ENCODE measurements at regions not wholly inside any gene's neighbourhood (a gene's known extent, or its start where the extent isn't known, plus 50 kb on each side); places are given as distances from the start of the nearest gene placed in this dataset.

DNA sequence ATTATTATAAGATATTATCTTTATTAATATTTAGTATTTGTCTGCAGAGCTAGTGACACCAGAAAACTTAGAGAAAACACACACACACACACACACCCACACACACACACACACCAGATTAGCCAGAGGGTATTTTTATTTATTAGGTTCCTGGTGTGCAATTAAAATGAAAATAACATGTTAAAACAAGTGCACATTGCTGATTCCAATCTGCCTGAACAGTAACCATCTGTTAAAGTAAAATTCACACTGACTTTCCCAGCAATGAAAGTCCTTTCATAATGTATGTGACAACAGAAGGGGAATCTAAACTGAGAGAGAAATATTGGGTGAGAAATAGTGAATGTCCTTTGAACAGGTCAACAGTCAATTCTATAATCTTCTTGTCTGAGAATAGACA is 2323.5 kb upstream of the ACO1 start:
- no peak overlapping the region for H4K8ac ChIP-seq (ENCODE audit: extremely low read depth, insufficient read depth, low read length)
- no peaks in the 10 kb centered on the region for H4K20me1 ChIP-seq (replicated peaks in 1 of 2; ENCODE audit: control insufficient read depth in 1 of 2, insufficient read depth in 2 of 2, low read length in 2 of 2)
- no peak overlapping the region for H2BK5ac ChIP-seq (ENCODE audit: low read depth, low read length)
- H3K9ac ChIP-seq (replicated peaks in 1 of 4; ENCODE audit: extremely low read depth in 1 of 4, low read depth in 3 of 4, low read length in 3 of 4) = no peak overlapping the region
- CTCF ChIA-PET (ENCODE audit: partially characterized antibody) = interaction anchor here (1.1 kb wide), 1 partner anchor 203 kb away, joined by 3 read pairs; no protein-coding TSS in a partner anchor
- H4K5ac ChIP-seq (ENCODE audit: insufficient read length, low read depth, low read length) = no peak overlapping the region
- no peak overlapping the region for H2BK12ac ChIP-seq (ENCODE audit: low read depth, low read length)
- no peak overlapping the region for H2BK20ac ChIP-seq (ENCODE audit: low read length)
- no peak overlapping the region for H4K91ac ChIP-seq (replicated peaks; ENCODE audit: insufficient read length, low read length)
- TF ChIP-seq SIX5 (IDR thresholded peaks at IDR 0.05; ENCODE audit: low read depth, low read length) = no peak
- no peak for TF ChIP-seq MAFK (IDR thresholded peaks at IDR 0.05; ENCODE audit: low read depth, low read length)
- TF ChIP-seq RBBP5 (IDR thresholded peaks at IDR 0.05; ENCODE audit: borderline replicate concordance, low read depth, low read length) = no peak
- no peak for TF ChIP-seq ASH2L (IDR thresholded peaks at IDR 0.05; ENCODE audit: low read length)
- no peak for TF ChIP-seq ZNF274 (IDR thresholded peaks at IDR 0.05; ENCODE audit: borderline replicate concordance, extremely low read depth, low read length)
- TF ChIP-seq BCL11A (IDR thresholded peaks at IDR 0.05; ENCODE audit: low read depth in 2 of 2, low read length in 2 of 2) = no peak
- TF ChIP-seq POLR2AphosphoS5 (IDR thresholded peaks at IDR 0.05; ENCODE audit: low read depth, low read length) = no peak
- no peak for TF ChIP-seq SP2 (IDR thresholded peaks at IDR 0.05; ENCODE audit: low read length)
- TF ChIP-seq TCF12 (IDR thresholded peaks at IDR 0.05; ENCODE audit: low read depth, low read length) = no peak
- TF ChIP-seq RFX5 (IDR thresholded peaks at IDR 0.05; ENCODE audit: borderline replicate concordance, low read depth, low read length) = no peak
- no peak for TF ChIP-seq CTBP2 (IDR thresholded peaks at IDR 0.05; ENCODE audit: borderline replicate concordance, insufficient read depth, insufficient read length, low read length)
- TF ChIP-seq, protein P1, sequence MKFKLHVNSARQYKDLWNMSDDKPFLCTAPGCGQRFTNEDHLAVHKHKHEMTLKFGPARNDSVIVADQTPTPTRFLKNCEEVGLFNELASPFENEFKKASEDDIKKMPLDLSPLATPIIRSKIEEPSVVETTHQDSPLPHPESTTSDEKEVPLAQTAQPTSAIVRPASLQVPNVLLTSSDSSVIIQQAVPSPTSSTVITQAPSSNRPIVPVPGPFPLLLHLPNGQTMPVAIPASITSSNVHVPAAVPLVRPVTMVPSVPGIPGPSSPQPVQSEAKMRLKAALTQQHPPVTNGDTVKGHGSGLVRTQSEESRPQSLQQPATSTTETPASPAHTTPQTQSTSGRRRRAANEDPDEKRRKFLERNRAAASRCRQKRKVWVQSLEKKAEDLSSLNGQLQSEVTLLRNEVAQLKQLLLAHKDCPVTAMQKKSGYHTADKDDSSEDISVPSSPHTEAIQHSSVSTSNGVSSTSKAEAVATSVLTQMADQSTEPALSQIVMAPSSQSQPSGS (IDR thresholded peaks at IDR 0.05; ENCODE audit: low read length) = no peak
- TF ChIP-seq KDM4A (IDR thresholded peaks at IDR 0.05; ENCODE audit: low read depth, low read length, severe bottlenecking) = no peak
- TF ChIP-seq SIRT6 (IDR thresholded peaks at IDR 0.05; ENCODE audit: low read length) = no peak
- TF ChIP-seq KDM1A (IDR thresholded peaks at IDR 0.05; ENCODE audit: borderline replicate concordance, low read length) = no peak
- no peak for TF ChIP-seq POLR2A (IDR thresholded peaks at IDR 0.05; ENCODE audit: control extremely low read depth in 1 of 2, low read depth in 2 of 2, low read length in 2 of 2)
- H3K79me1 ChIP-seq (ENCODE audit: low read depth, low read length) = no peaks in the 10 kb centered on the region
- H3K27me3 ChIP-seq (replicated peaks in 1 of 4; ENCODE audit: control insufficient read depth in 3 of 4, extremely low read depth in 1 of 4, insufficient read depth in 3 of 4, low read length in 3 of 4) = no peaks in the 10 kb centered on the region
- no peak overlapping the region for H3K14ac ChIP-seq (ENCODE audit: insufficient read length)
- POLR2A ChIA-PET (ENCODE audit: partially characterized antibody) = no interaction called here
- H2AK5ac ChIP-seq (ENCODE audit: low read depth, low read length) = no peak overlapping the region
- H3K27ac ChIP-seq (ENCODE audit: low read depth, low read length) = no peak overlapping the region
- no peak overlapping the region for H3K4me2 ChIP-seq (ENCODE audit: insufficient read depth in 1 of 2, low read depth in 2 of 2, low read length in 2 of 2)
- no peaks in the 10 kb centered on the region for H3K4me1 ChIP-seq (replicated peaks in 1 of 4; ENCODE audit: control insufficient read depth in 3 of 4, insufficient read depth in 4 of 4, low read length in 3 of 4)
- no peak overlapping the region for H2BK15ac ChIP-seq (ENCODE audit: low read length)
- H3K23me2 ChIP-seq (ENCODE audit: low read depth, low read length) = no peaks in the 10 kb centered on the region
- DNase-seq (ENCODE audit: low read depth in 1 of 2, low spot score in 2 of 2) (no peak), FAIRE-seq (no peak)
- no peak overlapping the region for H2AFZ ChIP-seq (ENCODE audit: low read length)
- no peaks in the 10 kb centered on the region for H3K36me3 ChIP-seq (ENCODE audit: control insufficient read depth in 2 of 4, insufficient read depth in 4 of 4, low read length in 3 of 4)
- no peak overlapping the region for H3K23ac ChIP-seq (ENCODE audit: insufficient read length)
- H3K56ac ChIP-seq (replicated peaks; ENCODE audit: insufficient read length, low read depth, low read length) = no peak overlapping the region
- H3K79me2 ChIP-seq (ENCODE audit: control insufficient read depth in 1 of 2, insufficient read depth in 2 of 2, low read length in 2 of 2) = no peaks in the 10 kb centered on the region
- H2BK120ac ChIP-seq (replicated peaks; ENCODE audit: low read depth, low read length) = no peak overlapping the region
- H3K4ac ChIP-seq (replicated peaks; ENCODE audit: insufficient read length, low read depth, low read length) = no peak overlapping the region
- no peak overlapping the region for H3K18ac ChIP-seq (ENCODE audit: extremely low read depth, low read length)
- H3K9me3 ChIP-seq (ENCODE audit: insufficient read depth in 2 of 2, low read depth in 1 of 2, low read length in 1 of 2) = no peaks in the 10 kb centered on the region
- H3K4me3 ChIP-seq (ENCODE audit: extremely low read depth in 1 of 4, insufficient read depth in 2 of 4, low read depth in 3 of 4, low read length in 4 of 4) = no peak overlapping the region
